Activated CD4-positive, alpha-beta T cell treated with anti-CD3 and anti-CD28 coated beads, Interleukin-2, amount 50 U/mL, for 1 hour (primary cell): ENCODE measurements at regions not wholly inside any gene's neighbourhood (a gene's known extent, or its start where the extent isn't known, plus 50 kb on each side); places are given as distances from the start of the nearest gene placed in this dataset.
"Not testable (repeated sequence)": the region's sequence is repeated elsewhere in the genome, so short reads cannot be mapped to it uniquely, and the experiment has no call there.

Experiments used
- DNase-seq: peaks from one replicate; pipeline ENCODE4 v3.0.0-alpha.2; 2020

- DNase-seq = no peak
Observed at GRCh38 chr18:24567199-24567598, 106.8 kb downstream of the HRH4 start.

DNA sequence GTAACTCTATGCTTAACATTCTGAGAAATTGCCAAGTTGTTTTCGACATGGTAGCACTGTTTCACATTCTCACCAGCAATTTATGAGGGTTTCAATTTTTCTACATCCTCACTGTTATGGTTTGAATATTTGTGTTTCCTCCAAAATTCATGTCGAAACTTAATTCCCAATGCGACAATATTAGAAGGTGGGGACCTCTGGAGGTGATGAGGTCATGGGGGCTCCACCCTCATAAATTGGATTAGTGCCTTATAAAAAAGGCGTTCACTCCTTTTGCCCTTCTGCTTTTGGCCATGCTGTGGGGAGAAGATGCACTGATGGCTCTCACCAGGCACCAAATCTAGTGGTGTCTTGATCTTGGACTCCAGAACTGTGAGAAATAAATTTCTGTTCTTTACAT, 110.3 kb downstream of the HRH4 start:
- DNase-seq = no peak

- no peak for DNase-seq
Observed at GRCh38 chr18:24582771-24583170, 122.3 kb downstream of the HRH4 start.

DNA sequence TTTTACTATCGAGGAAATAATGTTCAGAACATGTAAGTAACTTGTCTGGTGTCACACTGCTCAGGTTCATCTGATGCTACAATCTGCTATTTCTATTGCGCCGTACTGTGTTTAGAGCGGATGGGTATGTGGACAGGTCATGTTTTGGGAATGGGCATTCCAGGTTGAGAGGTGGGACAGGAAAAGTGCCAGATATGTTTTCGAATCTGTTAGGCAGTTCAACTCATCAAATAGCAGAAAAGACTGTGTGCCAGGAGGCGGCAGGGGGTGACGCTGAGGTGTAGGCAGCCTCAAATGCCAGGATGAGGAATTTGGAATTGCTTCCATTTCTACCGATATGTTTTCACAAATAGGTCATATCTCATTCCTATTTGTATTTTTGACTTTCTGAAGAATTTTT, 123.8 kb downstream of the HRH4 start:
- DNase-seq = no peak

- DNase-seq = no peak
Observed at GRCh38 chr18:24584813-24585212, 124.4 kb downstream of the HRH4 start.

- DNase-seq = no peak
Observed at GRCh38 chr18:24585996-24586566, 125.6 kb downstream of the HRH4 start.

DNA sequence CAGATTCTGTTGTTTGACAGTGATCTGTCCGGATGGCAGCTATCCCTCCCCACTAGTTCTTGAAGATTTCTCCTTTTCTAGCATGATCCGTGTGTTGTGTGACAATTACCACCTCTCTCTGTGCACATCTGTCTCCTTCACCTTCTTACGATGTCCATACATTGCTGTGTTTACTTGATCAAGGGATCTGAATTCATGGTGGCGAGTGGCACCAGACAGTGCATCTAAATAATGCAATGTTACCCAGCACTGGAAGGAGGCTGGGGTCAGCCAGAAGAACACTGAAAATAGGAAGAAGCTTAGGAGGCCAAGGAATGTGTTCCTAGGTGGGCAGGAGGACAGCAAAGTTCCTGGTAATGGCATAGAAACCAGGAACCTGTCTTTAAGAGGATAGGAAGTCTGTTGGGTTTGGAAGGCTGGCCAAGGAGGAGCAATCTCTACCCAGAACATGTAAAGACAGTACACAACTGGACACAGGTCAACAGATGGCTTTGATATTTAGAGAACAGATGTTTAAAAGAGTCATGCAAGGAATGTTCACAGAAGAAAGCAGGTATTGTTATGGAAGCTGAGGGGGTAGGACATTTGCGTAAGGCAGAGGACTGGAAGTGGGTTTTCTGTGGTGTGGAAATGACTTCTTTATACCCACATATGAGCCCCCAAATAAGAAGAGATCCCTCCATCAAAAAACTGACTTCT, 126.4 kb downstream of the HRH4 start:
- DNase-seq = no peak

GRCh38 chr18:24588440-24588839, 128.0 kb downstream of the HRH4 start:
- DNase-seq = no peak

DNA sequence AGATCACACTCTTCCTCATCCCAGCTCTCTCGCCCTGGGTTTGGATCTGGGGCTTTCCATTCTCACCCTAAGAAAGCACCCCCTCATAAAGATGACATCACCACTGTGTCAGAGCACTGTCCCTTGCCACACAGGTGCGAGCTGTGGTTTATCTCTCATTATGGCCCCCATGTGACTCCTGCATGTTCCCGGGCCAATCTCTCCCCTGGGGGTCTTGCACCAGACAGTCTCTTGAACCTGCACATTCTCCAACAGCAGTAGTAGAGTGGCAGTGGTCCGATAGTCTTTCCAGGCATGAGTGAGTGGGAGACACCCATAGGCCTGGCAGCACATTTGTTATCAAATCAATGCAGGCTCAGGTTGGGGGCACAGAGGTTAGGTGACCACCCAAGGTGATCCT, 130.5 kb downstream of the HRH4 start:
- DNase-seq = no peak

GRCh38 chr18:24593401-24593800, 133.0 kb downstream of the HRH4 start:
- no peak for DNase-seq

DNA sequence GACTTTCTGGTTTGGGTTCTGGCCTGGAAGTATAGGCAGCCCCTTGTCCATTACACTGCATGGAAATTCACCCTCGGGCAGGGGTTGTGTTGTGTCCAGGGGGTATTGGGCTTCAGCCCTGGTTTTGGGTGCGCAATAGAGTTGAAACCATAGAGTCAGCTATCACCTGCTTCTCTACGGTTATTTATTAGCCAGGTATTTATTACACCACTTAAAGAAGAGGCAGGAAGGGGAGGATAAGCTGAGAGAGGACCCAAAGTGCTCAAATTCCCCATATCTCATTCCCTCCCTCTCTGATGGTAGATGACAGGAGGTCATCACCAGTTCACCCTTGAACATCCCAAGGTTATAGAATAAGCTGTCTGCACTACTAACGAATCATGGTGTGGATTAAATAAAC, 133.4 kb downstream of the HRH4 start:
- no peak for DNase-seq

DNA sequence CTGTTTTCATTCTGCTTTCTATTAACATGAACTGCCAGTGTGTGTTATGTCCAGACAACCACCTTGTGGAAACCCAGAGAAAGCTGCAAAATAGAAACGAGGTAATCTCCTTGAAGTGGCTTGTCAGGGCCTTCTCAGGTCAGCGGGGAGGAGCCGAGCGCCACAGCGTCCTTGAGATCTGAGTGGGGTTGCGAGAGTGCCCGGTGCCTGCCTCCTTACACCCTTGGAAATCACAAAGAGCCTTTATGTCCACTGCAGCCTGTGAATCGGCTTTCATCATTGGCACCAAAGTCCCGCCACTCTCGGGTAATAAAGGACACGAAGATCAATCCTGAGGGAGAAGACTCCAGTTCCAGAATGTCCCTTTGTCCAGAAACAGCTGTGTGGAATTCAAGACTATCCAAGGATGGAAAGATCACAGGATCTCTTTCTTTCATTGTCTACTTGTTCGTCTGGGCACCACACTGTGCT, 135.2 kb downstream of the HRH4 start:
- DNase-seq = no peak

DNA sequence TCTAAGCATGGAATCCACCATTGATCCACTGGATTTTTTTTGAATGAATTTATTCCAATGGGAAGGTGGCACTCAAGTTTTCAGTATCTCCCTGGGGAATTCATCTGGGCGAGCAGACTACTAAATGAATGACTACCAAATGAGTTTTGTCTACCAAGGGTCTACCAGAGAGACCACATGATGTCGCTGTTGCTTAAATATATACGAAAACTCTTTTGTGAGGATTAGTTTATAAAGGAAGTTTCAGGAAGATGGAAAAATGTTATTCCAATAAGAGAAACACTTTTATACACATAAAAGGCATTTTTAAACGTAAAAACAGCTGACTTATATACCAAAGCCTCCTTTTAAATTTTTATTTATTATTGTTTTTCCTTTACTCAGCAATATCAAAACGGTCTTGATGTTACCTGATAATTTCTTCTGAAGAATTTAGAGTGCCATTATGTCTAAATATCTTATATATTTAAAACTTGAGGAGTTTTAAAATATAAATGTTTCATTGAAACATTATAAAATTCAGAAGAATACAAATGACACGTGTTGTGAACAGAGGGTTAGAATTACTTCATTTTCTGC, 139.7 kb downstream of the HRH4 start:
- DNase-seq = no peak

DNA sequence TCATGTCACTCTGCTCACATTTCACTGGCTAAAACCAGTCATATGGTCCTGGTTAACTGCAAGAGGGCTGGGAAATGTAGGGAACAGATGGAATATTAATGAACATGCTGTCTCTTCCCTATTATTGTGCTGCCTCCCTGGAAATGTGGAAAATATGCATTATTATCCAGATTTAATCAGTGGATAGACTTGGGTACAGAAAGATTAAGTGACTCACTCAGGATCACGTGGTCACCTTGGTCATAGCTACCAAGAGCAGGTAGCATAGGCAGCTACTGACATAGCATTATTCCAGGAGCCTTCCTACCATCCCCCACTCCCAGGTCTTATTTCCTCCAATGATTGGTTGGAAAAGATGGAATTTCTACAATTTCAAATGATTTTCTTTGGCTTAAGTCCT, 141.1 kb downstream of the HRH4 start:
- no peak for DNase-seq

- DNase-seq = no peak
Observed at GRCh38 chr18:24602201-24602600, 141.8 kb downstream of the HRH4 start.

DNA sequence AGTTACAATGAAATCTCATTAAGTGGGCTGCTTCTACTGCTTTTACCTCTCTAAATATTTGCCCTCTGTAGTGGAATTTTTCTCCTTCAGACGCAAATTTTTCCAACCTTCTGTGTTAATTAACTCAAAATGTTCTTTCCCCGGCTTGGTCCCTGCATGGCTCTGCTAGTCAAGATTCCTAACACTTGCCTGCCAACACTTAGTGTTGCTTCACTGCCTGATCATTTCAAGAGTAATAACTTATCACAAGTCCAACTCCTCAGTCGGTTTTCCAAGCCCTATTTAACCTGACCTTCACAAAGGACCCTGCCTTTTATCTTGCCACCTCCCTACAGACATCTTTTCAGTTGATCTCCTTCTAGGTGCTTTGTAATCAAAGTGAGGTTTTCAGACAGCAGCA, 142.7 kb downstream of the HRH4 start:
- no peak for DNase-seq

DNA sequence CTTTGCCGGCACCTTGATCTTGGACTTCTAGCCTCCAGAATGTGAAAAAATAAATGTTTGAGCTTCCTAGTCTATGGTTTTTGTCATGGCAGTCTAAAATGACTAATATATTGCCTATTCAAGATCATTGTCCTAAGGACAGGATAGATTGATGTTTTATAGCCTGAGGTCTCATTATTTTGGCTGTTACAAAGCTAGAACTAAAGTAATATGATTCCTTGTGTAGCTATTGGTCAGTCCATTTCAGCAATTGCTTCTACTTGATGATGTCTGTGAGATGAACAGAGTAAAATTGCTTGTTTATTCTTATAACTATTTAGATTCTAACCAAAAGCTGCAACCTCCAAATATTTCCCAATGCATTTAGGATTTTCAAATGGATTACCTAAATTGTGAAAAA, 145.0 kb downstream of the HRH4 start:
- DNase-seq = no peak

GRCh38 chr18:24609254-24609653, 148.8 kb downstream of the HRH4 start:
- DNase-seq = no peak

DNA sequence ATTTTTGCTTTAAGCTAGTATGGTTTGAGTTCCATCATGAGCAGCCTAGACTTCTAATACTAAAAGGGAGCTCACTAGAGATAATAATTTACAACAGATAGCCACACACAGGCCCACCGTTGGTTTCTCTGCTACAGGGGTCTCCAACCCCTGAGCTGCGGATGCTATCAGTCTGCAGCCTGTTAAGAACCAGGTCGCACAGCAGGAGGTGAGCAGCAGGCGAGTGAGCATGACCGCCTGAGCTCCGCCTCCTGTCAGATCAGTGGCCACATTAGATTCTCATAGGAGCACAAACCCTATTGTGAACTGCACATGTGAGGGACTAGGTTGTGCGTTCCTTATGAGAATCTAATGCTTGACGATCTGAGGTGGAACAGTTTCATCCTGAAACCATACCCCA, 150.6 kb downstream of the HRH4 start:
- DNase-seq = no peak

GRCh38 chr18:24613896-24614640, 153.6 kb downstream of the HRH4 start:
- DNase-seq = no peak

DNA sequence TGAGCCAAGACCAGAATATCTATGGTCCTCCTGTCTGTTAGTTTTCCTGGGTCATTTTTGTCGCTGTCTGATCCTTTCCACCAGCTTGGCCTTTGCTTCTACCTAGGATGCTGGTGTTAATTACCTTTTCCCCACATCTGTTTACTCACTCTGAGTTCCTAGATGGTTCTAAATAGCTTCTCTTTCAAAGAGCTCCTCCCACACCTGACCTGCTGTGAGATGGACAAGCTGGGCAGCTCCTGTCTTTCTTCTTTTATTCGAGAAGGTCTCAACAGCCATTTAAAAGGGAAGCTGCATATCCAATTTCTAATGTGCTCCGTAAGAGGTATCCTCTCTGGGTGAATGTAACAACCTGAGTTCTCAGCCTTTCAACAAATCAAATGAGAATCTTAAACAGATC, 156.2 kb downstream of the HRH4 start:
- no peak for DNase-seq

DNA sequence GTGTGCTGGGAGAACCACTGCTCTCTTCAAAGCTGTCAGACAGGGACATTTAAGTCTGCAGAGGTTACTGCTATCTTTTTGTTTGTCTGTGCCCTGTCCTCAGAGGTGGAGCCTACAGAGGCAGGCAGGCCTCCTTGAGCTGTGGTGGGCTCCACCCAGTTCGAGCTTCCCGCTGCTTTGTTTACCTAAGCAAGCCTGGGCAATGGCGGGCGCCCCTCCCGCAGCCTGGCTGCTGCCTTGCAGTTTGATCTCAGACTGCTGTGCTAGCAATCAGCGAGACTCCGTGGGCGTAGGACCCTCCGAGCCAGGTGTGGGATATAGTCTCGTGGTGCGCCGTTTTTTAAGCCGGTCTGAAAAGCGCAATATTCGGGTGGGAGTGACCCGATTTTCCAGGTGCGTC, 164.0 kb downstream of the HRH4 start:
- not testable (repeated sequence) for DNase-seq

- no peak for DNase-seq
Observed at GRCh38 chr18:24627644-24628315, 167.3 kb downstream of the HRH4 start.
